ENCODE measurements at regions not wholly inside any gene's neighbourhood (a gene's known extent, or its start where the extent isn't known, plus 50 kb on each side); places are given as distances from the start of the nearest gene placed in this dataset.

DNA sequence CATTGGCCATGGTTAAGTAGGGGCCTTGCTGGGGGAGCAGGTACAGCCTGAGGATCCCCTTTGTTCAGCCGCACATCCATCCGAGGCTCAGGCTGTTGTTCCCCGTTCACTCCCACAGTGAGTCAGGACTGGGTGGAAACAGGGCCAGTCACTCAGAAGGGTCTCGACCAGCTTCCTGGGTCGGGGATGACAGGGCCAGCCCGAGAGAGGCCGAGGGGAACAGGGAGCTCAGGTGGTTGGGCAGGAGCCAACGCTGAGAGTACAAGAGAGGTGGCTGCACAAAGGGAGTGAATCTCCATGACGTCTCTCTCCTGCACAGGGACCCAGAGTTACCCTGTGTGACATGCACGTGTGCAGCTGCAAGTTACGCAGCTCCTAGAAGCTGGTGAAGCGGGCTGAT is 97.2 kb upstream of the SHANK2 start:
- DNase-seq (ENCODE audit: low spot score) = no peak
- Histone ChIP-seq H3K4me3 (no peak overlapping the region), H3K27ac (no peak overlapping the region)
- TF ChIP-seq, protein P1, sequence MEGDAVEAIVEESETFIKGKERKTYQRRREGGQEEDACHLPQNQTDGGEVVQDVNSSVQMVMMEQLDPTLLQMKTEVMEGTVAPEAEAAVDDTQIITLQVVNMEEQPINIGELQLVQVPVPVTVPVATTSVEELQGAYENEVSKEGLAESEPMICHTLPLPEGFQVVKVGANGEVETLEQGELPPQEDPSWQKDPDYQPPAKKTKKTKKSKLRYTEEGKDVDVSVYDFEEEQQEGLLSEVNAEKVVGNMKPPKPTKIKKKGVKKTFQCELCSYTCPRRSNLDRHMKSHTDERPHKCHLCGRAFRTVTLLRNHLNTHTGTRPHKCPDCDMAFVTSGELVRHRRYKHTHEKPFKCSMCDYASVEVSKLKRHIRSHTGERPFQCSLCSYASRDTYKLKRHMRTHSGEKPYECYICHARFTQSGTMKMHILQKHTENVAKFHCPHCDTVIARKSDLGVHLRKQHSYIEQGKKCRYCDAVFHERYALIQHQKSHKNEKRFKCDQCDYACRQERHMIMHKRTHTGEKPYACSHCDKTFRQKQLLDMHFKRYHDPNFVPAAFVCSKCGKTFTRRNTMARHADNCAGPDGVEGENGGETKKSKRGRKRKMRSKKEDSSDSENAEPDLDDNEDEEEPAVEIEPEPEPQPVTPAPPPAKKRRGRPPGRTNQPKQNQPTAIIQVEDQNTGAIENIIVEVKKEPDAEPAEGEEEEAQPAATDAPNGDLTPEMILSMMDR (IDR thresholded peaks at IDR 0.05) = no peak

DNA sequence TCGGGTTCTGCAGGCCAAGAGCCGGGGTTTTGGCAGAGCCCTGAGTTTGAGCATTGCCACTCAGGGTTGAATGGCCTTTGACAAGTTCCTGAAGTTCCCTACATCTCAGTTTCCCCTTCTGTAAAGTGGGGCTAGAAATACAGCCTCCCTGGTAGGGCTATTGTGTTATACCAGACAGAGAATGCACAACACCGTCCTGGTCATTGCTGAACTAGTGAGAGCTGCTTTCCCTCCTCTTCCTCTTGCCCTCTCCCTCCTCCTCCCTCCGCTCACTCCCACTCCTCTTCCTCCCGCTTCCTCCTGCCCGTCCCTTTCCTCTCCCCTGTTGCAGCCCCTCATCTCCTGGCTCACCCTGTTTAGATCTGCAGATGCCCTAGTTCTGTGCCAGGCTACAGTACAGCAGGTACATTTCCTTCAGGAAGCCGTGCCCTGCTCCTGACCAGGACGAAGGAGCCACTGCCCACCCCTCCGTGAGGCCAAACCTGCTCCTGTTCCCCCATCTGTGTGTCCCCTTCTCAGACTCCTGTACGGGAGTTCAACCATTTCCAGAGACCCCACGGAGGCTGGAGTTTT is 91.5 kb upstream of the SHANK2 start:
- TF ChIP-seq, protein P1 (IDR thresholded peaks at IDR 0.05) = no peak
- no peak overlapping the region for H3K4me3 ChIP-seq
- H3K27ac ChIP-seq = no peak overlapping the region
- DNase-seq (ENCODE audit: low spot score) = no peak

DNA sequence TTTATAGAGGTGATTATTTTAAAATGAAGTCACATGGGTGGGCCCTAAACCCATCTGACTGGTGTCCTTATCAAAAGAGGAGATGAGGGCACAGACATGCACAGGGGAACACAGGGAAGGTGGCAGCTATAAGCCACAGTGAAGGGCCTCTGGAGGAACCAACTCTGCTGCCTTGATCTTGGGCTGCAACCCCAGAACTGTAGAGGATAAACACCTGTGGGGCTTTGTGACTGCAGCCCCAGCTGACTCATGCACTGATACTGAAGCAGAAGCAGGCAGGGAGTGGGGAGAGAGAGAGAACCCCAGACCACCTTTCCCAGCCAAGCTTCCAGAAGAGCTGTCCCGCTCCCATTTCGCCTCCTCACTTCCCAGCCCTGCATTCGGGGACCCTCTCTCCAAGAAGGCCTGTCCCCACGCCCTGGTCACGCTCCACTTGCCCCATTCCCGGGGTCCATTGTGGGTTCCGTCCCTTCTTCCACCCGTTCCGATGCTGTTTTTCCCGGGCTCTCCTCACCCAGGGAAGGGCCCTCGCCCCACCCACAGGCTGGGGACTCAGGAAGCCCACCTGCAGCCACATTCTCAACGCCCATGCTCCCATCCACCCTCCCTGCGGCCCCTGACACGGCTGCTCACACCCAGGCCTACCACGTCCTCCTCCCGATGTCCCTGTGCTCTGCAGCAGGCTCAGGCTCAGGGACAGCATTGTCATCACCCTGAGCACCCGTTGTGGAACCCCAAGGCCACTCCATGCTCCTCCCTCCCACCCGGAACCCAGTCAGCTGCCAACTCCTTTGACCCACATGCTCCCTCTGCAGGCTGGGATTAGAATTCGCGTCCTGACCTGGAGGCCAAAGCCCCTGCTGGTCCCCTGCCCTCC is 90.8 kb upstream of the SHANK2 start:
- Histone ChIP-seq H3K27ac (no peak overlapping the region), H3K4me3 (no peak overlapping the region)
- no peak for DNase-seq (ENCODE audit: low spot score)
- TF ChIP-seq, protein P1 (IDR thresholded peaks at IDR 0.05) = no peak

DNA sequence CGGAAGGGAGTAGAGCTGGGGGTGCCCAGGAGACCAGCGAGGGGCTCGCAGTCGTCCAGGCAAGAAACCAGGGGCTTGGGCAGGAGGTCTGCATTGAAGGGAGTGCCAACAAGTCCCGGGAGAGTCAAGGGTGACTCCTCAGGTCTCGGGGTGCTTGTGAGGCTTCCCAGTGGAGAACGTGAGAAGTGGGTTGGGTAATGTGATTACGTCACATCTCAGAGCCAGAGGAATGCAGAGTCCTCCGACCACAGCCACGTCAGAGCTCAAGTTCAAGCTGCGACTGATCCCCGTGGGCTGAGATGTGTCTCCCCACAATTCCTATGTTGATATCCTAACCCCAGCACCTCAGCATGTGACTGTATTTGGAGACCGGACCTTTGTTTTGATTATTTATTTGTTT is 89.7 kb upstream of the SHANK2 start:
- no peak overlapping the region for H3K27ac ChIP-seq
- no peak overlapping the region for H3K4me3 ChIP-seq
- DNase-seq (ENCODE audit: low spot score) = no peak
- TF ChIP-seq, protein P1 (IDR thresholded peaks at IDR 0.05) = no peak

DNA sequence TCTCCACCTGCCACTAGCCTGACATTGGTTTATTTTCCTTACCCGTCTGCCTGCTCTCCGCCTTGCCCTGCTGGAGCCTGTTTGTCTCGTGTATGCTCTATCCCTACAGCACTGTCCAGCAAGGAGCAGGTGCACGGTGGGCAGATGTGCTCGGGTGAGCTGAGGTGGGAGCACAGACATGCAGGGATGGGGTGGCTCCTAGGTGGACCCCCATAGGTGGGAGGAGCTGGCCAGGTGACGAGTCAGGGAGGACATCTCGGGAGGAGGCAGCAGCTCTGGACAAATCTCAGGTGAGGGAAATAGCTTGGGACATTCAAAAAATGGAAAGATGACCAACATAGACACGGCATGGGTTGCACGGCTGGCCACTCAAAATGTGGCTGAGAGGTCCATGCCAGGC is 89.2 kb upstream of the SHANK2 start:
- no peak for DNase-seq (ENCODE audit: low spot score)
- TF ChIP-seq, protein P1 (IDR thresholded peaks at IDR 0.05) = no peak

DNA sequence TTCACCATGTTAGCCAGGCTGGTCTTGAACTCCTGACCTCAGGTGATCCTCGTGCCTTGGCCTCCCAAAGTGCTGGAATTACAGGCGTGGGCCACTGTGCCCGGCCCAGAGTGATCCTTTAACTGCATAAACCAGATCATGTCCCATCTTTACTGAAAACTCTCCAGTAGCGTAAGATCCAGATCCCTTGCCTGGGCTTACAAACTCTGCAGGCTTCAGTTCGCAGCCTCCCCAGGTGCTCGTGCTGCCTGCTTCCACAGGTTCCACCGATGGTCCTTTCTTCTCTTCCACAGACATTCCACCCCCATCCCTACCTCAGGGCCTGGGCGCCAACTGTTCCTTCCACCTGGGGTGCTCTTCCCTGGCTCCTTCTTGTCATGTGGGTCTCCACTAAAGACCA is 88.8 kb upstream of the SHANK2 start:
- H3K4me3 ChIP-seq = no peak overlapping the region
- no peak for DNase-seq (ENCODE audit: low spot score)
- no peak overlapping the region for H3K27ac ChIP-seq
- TF ChIP-seq, protein P1 (IDR thresholded peaks at IDR 0.05) = no peak

More for the DNA sequence above, 89.2 kb upstream of the SHANK2 start:
- no peak overlapping the region for H3K4me3 ChIP-seq
- H3K27ac ChIP-seq = no peak overlapping the region
